UCSD-AML1 (cell line): ENCODE measurements at regions not wholly inside any gene's neighbourhood (a gene's known extent, or its start where the extent isn't known, plus 50 kb on each side); places are given as distances from the start of the nearest gene placed in this dataset.

ENCODE experiments used
- DNase-seq: peaks from one replicate; lab custom pipeline; 2025; ENCODE audit not compliant: unreplicated experiment; lab: John Stamatoyannopoulos, UW

DNA sequence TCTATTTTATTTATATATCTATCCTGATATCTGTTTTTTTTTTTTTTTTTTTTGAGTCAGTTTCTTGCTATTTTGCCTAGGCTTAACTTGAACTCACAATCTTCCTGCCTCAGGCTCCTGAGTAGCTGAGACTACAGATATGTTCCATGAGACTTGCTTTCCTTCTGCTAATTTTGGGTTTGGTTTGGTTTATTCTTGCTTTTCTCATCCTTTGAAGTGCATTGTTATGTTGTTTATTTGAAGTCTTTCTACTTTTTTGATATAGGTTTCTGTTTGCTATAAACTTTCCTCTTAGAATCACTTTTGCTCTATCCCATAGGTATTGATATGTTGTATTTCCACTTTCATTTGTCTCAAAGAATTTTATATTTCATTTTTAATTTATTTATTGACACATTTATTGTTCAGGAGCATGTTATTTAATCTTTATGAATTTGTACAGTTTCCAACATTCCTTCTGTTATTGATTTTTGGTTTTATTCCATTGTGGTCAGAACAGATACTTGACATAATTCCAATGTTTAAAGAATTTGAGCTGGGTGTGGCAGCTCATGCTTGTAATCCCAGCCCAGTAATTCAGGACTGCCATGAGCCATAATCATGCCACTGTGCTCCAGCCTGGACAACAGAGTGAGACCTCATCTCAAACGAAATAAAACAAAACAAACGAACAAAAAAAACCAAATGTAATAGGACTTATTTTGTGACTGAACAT, 62.3 kb upstream of the PLSCR4 start:
- DNase-seq, result no peak

DNA sequence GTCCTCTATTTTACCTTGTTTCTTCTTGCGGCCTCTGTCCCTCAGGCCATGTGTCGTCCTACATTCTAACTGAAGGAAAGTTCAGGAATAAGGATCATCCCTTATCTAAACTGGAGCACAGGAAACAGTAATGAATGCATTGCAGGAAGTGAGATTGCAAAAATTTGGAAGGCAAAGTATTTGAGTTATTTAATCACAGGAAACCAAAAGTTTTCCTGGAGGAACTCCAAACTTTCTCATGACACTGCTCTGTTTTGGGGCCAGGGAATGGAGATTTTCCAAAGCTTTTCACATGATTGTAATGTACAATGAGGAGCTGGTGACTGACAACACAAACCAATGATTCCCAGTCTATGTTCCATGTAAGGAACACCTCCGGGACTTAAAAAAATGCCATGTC, 57.8 kb upstream of the PLSCR4 start:
- no peak for DNase-seq

DNA sequence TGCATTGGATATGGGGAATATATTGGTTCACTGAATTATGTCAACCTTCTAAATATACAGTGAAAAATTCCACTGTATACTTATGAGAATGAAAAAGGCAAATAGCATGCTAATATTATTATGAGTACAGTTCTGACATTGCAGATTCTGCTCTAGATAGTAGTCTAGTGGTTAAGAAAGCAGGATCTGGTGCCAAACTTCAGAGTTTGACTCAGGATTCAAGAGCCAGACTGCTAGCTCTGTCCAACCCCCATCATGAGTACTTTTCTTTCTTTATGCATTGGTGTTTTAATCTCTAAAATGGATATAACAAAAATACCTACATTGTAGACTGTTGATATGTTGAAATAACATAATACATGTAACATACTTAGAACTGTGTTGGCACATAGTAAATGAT, 57.3 kb upstream of the PLSCR4 start:
- no peak for DNase-seq

DNA sequence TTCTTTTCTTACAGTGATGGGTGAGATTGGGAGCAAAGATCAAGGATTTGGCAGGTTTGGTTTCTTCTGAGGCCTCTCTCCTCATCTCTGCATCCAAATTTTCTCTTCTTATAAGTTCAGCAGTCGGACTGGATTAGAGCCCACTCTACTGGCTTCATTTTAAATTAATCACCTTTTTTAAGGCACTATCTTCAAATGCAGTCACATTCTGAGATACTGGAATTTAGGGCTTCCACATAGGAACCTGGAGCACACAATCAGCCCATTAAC, 56.5 kb upstream of the PLSCR4 start:
- DNase-seq, result no peak

DNA sequence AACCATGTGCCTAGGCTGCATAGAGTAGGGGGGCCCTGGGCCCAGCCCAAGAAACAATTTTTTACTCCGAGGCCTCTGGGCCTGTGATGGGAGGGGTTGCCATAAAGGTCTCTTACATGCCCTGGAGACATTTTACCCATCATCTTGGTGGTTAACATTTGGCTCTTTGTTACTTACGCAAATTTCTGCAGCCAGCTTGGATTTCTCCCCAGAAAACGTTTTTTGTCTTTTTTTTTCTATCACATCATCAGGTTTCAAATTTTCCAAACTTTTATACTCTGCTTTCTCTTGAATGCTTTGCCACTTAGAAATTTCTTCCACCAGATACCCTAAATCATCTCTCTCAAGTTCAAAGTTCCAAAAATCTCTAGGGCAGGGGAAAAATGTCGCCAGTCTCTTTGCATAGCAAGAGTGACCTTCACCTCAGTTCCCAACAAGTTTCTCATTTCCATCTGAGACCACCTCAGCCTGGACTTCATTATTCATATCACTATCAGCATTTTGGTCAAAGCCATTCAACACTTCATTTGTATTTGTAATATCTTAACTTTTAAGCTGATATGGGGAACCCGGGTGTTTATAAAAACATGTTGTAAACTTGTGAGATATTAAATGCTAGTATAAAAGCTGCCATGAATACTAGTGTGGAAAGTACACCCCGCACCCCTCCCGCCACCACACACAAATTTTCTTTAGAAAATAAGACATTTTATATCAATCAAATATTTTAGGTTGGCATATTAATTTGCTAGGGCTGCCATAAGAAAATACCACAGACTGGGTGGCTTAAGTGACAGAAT, 56.0 kb upstream of the PLSCR4 start:
- no peak for DNase-seq

DNA sequence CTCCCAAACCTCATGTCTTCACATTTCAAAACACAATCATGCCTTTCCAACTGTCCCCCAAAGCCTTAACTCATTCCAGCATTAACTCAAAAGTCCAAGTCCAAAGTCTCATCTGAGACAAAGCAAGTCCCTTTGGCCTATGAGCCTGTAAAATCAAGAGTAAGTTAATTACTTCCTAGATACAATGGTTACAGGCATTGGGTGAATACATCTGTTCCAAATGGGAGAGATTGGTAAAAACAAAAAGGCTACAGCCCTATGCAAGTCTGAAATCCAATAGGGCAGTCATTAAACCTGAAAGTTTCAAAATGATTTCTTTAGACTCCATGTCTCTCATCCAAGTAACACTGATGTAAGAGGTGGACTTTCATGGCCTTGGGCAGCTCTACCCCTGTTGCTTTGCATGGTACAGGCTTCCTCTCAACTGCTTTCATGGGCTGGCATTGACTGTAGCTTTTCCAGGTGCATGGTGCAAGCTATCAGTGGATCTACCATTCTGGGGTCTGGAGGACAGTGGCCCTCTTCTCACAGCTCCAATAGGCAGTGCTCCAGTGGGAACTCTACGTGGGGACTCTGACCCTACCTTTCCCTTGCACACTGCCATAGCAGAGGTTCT, 55.0 kb upstream of the PLSCR4 start:
- DNase-seq, result no peak

DNA sequence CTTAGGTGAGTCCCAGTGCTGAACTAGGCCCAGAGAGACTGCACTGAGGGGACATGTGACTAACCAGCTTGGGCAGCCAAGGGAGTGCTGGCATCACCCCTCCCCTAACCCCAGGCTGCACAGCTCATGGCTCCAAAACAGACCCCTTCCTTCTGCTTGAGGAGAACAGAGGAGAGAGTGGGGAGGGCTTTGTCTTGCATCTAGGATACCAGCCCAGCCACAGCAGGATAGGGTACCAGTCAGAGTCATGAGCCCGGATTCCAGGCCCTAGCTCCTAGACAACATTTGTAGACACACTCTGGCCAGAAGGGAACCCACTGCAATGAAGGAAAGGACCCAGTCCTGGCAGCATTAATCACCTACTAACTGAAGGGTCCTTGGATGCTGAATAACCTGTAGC, 49.9 kb upstream of the PLSCR4 start:
- DNase-seq, result no peak
